ENCODE measurements at regions not wholly inside any gene's neighbourhood (a gene's known extent, or its start where the extent isn't known, plus 50 kb on each side); places are given as distances from the start of the nearest gene placed in this dataset.

DNA sequence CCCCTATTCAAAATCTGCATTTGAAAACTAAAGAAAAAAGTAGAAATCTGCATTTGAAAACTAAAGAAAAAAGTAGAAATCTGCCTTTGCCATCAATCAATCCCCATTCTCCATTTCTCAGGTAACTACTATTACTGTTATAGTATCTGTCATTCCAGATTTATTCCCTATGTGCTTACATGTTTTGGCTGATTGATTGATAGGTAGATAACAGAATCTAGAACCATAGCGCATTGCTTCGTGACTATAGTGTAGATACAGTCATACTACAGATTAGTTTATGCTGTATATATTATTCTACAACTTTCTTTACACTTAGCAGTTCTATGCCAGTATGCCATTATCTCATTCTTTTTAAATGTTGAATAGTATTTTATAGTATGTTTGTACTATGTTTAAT, 163.0 kb downstream of the SIM1 start:
- TF ChIP-seq CTCF (conservative IDR thresholded peaks at IDR 0.05 in 1 of 2, IDR thresholded peaks at IDR 0.05 in 1 of 2; ENCODE audit: extremely low read depth in 1 of 2, insufficient read depth in 1 of 2, low read depth in 1 of 2, low read length in 2 of 2) (no peak), EZH2 (IDR thresholded peaks at IDR 0.05; ENCODE audit: borderline replicate concordance, low read length) (no peak)
